GM19035 (cell line): ENCODE measurements at regions not wholly inside any gene's neighbourhood (a gene's known extent, or its start where the extent isn't known, plus 50 kb on each side); places are given as distances from the start of the nearest gene placed in this dataset.

Source experiments
- ATAC-seq: cut with Tn5 transposase; IDR thresholded peaks from one replicate; pipeline ENCODE4 v1.9.1; 2021; ENCODE audit not compliant: unreplicated experiment

DNA sequence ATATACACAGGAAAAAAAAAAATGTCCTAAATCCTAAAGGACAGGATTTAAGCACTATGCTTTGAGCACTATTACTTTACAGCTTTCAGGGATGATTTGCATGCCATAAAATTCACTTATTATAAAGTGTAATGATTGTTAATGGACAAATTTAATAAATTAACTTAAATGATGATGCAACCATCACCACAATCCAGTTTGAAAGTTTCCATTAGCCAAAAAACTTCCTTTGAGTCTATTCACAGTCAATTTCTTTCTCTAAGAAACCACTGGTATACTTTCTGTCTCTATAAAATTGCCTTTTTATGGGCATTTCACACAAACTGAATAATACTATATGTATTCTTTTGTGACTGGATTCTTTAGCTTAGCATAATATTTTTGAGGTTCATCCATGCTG, 111.1 kb upstream of the RIOK3 start:
- no peak for ATAC-seq

DNA sequence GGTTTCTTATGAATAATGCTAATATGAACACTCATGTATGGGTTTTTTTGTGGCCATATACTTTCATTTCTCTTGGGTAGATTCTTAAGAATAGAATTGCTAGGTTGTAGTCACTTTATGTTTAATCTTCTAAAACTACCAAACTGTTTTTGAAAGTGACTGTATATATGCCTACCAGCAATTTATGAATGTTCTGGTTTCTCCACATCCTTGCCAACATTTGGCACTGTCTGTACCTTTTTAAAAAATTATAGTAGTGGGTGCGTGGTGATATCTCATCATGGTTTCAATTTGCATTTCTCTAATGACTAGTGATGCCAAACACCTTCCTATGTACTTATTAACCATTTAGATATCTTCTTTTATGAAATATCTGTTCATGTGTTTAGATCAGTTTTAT, 110.6 kb upstream of the RIOK3 start:
- no peak for ATAC-seq

DNA sequence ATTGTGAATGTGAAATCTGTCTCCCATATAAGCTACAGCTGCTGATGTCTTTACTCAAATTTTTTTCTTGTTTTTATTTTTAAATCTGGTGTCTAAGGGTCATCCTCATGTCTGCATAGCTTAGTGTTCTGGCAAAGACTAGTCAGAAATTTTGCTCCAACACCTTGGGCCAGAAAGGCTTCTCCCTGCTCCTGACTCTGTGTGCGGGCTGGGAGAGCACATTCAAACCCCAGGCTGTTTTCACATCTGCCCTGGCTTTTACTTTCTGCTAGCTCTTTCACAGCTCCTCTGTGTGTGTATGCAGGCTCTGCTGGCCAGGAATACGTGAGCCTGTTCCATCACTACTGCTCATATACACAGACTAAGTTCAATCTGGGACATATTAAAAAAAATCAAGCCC, 102.9 kb upstream of the RIOK3 start:
- no peak for ATAC-seq

DNA sequence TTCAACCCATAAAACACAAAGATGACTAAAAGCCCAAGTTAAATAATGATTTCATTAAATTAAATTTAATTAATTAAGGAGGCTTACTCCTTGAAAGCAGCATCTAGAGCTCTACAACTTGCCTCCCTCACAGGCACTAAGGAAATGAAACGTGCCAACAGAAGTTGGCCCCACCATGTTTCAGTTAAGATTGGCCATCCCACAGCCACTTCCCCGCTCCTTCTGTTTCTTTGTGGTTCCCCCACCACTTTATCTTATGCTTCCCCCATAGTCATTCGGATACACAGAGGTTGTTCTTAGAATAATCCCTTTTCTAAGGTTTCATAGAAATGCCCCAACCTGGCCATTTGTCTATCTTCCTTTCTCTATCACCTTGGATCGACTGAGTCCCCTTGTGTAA, 101.6 kb upstream of the RIOK3 start:
- no peak for ATAC-seq

DNA sequence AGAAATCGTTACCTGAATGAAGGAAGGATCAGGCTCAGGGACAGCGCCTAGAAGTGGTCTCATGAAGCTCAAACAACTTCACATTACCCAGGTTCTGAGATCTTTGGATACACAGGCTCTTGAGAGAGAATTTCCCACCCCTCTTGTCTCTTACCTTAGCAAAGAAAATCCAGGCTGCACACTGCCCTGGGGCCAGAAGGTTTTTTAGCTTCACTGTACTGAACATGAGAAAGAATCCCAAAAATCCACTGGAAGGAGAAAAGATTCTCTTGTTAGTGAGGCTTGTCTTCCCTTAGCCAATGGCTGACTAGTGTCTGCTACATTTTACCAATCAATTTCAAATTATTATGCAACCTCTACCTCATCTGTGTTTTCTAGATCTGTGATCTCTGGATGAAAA, 101.0 kb upstream of the RIOK3 start:
- no peak for ATAC-seq

DNA sequence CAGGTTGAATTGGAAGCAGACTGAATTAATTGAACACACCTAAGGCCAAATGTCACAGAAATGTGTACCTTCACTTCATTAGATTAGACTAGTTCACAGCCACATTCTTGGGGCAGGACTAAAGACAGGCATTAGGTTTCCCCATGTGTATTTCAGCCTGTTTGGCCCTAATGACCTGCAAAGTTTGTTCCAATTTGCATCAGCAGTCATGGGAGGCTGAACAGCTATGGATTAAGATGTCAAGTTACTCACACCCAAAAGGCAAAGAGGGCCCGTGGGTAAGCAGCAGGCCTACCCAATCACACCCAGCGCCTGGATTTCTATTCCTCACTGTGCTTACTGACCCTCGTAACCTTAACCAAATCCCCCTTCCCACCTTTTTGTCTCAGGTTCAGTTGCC, 99.6 kb upstream of the RIOK3 start:
- peak; percentile 37 for ATAC-seq

DNA sequence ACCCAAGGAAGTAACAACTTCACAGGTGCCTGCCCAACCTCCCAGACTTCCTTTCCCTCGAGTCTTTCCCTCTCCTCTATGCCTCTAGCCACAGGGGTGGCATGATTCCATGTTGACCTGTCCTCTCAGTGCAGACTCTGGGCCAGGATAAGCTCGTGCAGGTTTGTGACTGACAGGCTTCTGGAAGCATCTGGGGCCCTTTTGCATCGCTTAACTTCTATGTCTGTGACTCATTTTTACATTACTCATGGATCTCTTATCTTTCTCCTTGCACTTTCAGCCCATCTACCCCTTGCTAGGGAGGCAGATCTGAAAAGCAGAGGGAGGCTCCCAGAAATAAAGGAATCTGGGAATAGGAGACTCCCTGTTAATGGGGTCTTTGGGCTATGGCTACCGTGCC, 98.5 kb upstream of the RIOK3 start:
- ATAC-seq = no peak

DNA sequence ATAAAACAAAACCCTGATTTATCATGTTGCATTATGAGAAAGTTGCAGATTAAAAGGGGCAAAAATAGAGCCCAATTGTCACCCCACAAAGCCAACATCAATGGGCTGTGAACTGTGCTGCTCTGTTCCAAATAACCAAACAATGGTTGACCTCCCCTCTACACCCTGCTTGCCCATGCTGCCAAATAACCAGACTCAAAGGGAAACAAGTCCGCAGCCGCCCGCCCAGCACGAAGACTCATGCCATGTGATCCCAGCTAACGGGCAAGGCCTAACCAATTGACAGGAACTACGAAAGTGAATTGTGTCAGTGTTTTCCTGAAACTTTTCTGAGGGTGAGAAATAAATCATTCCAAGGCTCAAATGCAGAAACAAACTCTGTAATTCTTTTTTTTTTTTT, 97.9 kb upstream of the RIOK3 start:
- ATAC-seq = no peak

DNA sequence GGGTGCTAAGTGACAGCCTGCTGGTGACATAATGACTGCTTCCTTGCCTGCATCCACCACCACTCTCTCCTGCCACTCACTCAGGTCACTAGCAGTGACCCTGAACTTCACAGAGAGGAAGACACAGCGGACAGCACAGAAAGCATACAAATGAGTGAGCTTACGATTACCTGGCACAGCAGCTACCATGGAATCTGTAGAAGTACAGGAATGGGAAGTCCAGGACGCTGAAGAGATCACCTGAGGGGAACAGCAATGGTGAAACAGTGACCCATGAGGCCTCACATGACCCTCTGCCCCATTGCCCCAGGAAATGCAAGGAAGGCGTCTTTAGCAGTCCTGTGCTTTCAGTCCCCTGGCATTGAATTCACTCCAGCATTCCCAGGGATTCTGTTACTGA, 96.7 kb upstream of the RIOK3 start:
- ATAC-seq = no peak

DNA sequence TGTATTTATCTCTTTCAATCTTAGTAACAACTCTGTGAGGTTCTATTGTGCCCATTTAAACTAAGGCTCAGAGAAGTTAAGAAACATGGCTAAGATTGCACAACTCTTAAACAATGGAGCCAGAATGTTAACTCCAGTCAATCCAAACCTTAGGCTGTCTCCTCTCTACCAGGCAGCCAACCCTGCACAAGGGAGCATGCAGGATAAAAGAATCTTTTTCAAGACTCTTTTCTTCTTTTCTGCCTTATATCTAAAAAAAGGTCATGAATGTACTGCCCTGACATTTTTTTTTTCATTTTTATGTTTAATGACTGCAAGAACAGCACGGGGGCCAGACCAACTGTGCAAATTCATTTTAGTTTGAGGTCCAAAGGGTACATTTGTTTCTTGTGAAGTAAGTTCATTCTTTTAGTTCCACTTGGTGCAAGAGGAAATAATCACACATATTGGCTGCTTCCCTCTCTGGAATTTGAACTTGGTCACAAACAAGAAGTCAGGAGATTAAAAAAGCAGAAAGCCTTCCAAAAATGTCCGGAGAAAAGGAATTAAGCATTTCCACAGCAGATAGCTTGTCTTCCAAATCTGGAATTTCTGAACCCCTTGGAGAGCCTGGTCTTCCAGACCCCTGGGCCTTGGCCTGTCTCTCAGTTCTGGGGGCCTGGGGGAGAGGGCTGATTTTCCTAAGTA, 96.0 kb upstream of the RIOK3 start:
- no peak for ATAC-seq

DNA sequence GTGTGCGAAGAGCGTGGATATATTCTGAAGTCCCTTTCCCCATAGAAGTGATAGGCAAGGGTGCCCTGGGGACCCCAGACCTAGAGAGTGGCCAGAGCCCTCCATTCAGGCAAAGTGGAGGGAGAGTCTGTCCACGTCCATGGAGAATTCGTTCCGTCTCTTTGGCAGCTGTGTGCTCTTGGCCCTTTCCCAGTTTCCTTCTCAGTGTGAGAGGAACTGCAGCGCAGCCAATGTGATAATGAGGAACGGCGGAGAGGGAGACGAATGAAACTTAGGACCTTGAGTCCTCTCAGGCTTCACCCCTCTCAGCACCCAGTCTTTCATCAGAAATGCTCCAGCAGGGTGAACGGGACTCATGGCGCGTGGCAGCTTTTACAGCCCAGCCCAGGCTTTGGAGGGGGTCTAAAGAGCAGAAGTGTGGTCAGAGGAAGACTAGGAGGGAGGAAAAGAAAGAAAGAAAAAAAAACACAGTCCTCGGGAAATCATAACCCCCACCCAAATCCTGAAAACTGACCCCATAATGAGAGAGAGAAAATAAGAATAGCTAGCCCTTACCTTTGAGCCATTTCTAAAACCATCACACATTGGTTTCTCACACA, 95.0 kb upstream of the RIOK3 start:
- ATAC-seq = no peak

DNA sequence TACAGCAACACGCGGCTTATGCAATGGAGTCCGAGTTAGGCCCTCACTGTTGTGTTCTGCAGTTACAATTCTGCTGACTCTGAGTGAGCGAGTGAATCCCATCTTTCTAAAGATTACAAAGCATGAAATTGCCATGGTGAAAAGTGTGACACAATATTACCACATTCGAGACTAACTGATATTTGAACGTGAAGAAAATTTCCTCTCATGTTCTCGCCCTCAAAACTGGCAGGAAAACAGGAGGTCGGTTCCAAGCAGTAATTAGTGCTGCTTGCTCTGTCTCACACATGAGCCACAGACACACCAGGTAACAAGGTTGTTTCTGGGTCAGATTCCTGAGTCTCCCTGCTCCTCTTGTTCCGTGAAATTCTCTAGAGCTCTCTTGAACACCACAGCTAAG, 93.7 kb upstream of the RIOK3 start:
- ATAC-seq = no peak

DNA sequence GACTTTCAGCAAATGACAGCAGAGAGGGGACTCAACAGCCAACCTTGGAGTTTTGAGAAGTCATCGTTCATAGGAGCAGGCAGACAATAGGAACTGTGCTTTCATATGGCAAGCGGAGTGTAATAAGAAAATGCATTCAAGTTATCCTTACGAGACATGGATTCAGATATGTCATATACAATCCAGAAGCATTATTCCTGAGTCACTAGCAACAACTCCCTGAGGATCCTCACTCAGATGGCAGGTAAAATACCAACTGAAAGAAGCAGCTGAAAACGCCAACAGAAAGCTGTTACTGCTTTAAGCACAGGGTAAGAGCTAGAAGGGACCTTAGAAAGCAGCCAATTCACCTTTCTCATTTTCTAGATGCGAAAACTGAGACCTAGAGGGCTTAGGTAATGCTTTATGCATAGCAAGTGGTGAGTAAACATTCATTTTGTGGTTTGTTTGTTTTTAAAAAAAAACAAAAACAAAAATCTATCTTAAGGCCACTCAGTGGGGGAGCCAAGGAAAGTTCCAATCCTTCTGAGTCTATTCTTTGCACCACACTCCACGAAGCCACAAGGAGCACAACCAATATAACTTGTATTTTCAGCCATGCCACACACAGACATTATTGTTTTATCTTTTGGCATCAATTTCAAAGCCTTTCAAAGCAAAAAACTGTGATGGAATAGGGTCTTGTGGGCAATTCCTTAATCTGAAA, 89.1 kb upstream of the RIOK3 start:
- ATAC-seq = no peak

DNA sequence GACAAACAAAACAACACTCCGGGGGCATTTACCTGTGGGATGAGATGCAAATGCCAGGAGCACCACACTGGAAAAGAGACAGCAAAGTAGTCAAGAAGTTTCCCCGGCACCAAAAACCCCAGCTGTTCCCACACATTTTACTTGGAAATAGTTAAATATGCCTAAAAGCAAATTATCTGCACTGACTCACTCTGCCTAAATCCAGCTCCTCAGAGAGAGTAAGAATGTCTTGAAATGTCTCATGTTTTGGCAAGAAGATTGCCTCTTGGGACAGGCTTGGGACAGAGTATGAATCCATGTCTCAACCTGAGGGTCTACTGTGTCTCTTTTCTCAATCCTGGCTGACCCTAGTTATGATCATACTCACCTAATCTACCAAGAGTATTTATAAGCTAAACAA, 87.5 kb upstream of the RIOK3 start:
- ATAC-seq = no peak

DNA sequence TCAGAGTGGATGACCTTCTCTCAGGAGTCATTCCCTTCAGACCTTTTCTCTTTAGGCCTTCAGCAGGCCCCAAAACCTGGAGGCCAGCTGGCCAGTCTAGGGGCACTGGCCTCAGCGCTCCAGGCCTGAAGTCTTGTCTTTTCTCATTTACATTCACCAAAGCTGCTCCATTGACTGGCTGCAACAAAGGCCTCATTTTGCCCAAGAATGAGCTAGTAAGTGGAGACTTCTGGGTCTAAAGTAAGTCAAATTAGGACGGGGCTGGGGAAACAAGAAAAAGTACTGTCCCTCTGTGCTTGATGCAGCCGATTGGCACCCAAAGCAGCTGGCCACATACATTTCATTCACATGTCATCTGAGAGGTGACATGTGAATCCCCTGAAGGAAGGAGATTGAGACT, 83.8 kb upstream of the RIOK3 start:
- ATAC-seq = no peak

DNA sequence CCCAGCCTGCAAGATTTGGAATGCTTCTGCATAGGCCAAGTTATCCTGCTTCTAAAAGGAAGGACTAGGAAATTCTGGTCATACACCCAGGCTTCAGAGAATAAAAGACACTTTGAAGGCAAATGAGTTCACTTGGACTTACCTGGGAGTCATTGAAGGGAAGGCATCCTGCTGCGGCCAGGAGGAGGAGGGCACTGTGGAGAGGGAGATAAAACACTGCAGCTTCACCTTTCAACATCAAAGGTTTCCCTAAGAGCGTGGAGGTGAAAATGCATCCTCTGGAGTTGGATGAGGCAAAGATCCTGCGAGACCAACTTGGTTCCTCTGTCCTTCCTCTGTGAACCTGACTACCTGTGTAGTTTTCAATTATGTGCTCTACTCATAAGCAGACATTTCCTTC, 79.5 kb upstream of the RIOK3 start:
- ATAC-seq = no peak

DNA sequence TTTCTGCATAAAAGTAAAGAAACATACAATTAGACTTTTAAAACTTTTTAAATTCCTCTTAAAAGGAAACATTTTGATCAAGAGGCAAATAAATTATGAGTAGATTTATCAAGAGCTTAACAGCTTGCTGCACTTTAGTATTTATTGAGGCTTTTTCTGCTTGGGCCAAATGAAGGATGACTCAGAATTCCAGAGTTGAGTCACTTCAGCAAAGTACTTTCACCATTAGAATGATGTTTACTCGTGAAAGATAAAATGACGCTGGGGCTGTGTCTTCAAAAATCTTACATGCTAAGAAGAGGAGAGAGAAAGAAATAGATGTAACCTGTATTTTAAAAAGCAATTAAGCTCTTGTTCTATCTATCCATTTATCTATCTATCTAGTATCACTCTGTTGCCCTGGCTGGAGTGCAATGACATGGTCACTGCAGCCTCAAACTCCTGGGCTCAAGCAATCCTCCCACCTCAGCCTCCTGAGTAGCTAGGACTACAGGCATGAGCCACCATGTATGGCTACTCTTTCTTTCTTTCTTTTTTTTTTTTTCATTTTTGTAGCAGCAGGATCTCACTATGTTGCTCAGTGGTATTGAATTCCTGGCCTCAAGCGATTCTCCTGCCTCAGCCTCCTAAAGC, 75.3 kb upstream of the RIOK3 start:
- ATAC-seq = no peak

DNA sequence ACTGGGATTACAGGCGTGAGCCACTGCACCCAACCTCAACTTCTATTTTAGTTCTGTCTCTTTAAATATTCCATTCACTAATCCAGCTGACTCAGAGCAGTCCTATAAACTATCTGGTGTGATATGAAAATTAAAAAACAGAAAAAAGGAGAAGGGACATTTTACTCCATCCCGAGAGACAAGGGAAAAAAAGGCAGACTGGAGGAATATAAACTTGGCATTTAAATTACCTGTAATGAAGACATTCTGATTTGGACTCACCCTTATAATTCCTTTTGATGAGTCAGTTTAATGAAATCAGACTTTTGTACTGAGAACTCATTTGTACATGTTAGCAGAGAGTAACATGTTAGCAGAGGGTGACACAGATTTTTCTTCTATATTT, 74.8 kb upstream of the RIOK3 start:
- ATAC-seq = no peak

DNA sequence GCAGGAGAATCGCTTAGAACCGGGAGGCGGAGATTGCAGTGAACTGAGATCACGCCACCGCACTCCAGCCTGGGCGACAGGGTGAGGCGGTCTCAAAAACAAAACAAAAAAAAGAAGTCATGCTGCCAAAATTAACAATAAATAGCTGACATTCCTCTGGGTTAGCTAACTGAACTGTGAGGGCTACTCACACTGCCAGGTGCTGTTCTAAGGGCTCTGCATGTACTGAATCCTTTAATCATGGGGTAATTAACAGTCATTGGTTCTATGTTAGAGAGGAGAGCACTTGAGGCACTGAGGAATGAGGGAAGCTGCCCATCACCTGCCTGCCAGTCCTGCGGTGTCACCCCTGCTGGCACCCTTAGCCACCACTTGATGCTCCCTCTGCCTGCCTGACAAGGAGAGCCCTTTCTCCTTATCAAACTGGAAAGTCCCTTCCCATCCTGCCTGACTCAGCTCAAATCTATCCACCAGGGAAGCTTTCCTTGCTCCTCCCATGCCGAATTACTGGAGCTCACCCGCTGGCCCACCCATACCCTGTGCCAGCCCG, 73.0 kb upstream of the RIOK3 start:
- ATAC-seq = no peak

DNA sequence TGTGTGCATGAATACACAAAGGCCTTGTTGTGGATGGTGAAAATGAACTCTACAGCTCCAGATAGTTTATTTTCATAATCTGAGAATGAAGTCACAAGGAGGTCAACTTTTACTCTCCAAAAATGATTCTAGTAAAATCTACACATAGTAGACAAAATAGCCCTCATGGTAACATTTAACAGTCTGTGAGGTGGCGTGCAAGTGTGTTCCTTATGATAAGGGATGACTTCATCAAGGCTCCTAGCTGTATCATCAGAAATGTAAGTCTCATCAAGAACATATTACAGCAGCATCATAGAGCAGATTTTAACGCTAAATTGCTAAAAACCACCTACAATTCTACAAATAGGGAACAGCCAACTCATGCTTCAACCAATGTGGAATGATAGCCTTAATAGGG, 72.3 kb upstream of the RIOK3 start:
- no peak for ATAC-seq

DNA sequence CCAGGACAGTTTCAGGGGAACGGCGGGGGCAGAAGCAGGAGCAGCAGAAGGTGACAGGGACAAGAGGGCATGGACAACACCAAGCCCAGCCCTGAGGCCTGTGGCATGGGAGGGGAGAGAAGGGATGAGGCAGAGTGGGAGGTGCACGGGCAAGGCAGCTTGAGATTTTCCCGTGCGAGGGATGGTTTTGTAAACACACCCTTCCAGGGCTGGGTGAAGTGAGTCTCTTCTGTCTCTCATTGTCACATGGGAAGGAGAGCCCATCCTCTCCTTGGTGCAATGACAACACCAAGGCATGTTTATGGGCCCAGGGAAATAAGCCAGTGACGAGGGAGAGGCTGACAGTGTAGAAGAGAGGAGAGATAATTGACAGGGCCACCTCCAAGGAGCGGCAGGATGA, 69.6 kb upstream of the RIOK3 start:
- ATAC-seq = no peak
